Transverse colon (tissue), 4 donors: ENCODE measurements at regions not wholly inside any gene's neighbourhood (a gene's known extent, or its start where the extent isn't known, plus 50 kb on each side); places are given as distances from the start of the nearest gene placed in this dataset.
"Not testable (repeated sequence)": the region's sequence is repeated elsewhere in the genome, so short reads cannot be mapped to it uniquely, and the experiment has no call there.

Experiments used
- EP300 ChIP-seq: sonication (generic); formaldehyde crosslinking; IDR thresholded peaks from one replicate; pipeline ENCODE4 v1.6.1; 2017; ENCODE audit warnings: antibody characterized with exemption, low read depth
- POLR2A ChIP-seq: fragments of 450-650 bp; IDR thresholded peaks from one replicate; pipeline ENCODE4 v1.6.1; 2016; ENCODE audit warnings: antibody characterized with exemption, mild to moderate bottlenecking, moderate library complexity
- POLR2AphosphoS5 ChIP-seq, 3 donors: sonication (generic); formaldehyde crosslinking; IDR thresholded peaks; one replicate each; pipeline ENCODE4 v1.6.1; 2016; ENCODE audit warnings: antibody characterized with exemption in 3 of 3
- TF ChIP-seq, protein P1 (sequence below), 5 experiments: fragments of 200-600 bp in 3 of 5; fragments of 450-650 bp in 2 of 5; sonication (generic) in 3 of 5; IDR thresholded peaks; 1 replicate in 2 of 5; 2 replicates in 3 of 5; pipeline ENCODE4 v1.5.1; 2016 to 2017; ENCODE audit warnings: antibody characterized with exemption in 5 of 5, inconsistent platforms in 3 of 5, mild to moderate bottlenecking in 2 of 5, moderate library complexity in 1 of 5

DNA sequence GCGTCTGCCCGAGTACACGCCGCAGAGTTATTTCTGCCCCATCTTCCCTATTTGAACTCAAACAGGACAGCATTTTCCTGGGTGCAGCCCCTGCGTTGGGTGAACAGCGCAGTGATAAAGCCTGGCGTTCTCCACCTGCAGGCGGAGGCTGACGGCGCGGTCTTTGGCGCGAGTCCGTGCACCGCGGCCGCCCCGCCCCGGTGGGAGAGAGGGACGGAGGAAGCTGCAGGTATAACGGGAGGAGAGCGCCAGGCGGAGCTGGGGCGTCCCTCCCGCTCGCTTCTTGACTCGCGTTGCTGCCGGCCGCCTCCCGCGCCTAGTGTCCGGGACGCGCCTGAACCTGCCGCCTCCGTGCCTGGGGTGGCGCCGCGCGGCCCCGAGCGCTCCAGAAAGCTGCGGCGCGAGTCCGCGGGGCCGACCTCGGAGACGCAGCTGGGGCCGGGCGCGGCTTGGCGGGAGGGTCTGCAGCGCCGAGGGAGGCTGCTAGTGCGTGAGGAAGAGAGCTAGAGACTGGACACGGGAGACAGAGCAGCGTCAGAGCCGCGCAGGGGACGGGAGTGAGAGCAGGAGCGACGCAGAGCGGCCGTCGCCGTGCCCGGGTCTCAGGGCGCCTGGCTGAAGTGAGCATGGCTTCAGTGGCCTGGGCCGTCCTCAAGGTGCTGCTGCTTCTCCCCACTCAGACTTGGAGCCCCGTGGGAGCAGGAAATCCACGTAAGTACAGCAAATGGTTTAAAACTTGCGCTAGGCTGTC lies 140.7 kb downstream of the SPATA31A7 start:
- TF ChIP-seq, protein P1, sequence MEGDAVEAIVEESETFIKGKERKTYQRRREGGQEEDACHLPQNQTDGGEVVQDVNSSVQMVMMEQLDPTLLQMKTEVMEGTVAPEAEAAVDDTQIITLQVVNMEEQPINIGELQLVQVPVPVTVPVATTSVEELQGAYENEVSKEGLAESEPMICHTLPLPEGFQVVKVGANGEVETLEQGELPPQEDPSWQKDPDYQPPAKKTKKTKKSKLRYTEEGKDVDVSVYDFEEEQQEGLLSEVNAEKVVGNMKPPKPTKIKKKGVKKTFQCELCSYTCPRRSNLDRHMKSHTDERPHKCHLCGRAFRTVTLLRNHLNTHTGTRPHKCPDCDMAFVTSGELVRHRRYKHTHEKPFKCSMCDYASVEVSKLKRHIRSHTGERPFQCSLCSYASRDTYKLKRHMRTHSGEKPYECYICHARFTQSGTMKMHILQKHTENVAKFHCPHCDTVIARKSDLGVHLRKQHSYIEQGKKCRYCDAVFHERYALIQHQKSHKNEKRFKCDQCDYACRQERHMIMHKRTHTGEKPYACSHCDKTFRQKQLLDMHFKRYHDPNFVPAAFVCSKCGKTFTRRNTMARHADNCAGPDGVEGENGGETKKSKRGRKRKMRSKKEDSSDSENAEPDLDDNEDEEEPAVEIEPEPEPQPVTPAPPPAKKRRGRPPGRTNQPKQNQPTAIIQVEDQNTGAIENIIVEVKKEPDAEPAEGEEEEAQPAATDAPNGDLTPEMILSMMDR (IDR thresholded peaks at IDR 0.05) = not testable (repeated sequence)
- TF ChIP-seq POLR2A; EP300; POLR2AphosphoS5 (IDR thresholded peaks at IDR 0.05): not testable (repeated sequence)
